ENCODE measurements at regions not wholly inside any gene's neighbourhood (a gene's known extent, or its start where the extent isn't known, plus 50 kb on each side); places are given as distances from the start of the nearest gene placed in this dataset.

DNA sequence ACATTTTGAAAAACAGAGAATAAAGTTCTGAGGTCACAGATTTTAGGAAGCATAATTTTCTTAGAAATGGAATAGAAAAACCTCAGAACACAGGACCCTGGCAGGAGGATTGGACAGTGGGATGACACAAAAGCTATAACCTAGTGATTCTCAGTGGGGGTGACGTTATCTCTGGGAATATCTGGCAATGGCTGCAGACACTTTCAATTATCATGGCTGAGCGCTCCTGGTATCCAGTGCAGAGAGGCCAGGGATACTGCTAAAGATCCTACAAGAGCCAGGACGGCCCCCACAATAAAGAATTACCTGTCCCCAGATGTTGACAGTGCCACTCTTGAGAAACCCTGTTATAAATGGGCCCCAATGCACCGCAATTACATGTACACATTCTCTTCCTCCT is 117.2 kb upstream of the SPRED2 start:
- POLR2A ChIA-PET (ENCODE audit: unreplicated experiment), result no interaction called here
- dilution Hi-C loops (cut with HindIII; ENCODE audit: low sequenced_read_pairs, unreplicated experiment), result no loop called here
- Histone ChIP-seq H4K91ac (ENCODE audit: insufficient read depth, low read depth, low read length) (no peak overlapping the region), H4K20me1 (ENCODE audit: insufficient read depth, low read length) (no peaks in the 10 kb centered on the region), H3K4me3 (ENCODE audit: insufficient read depth, low read depth, low read length) (no peak overlapping the region), H2AK9ac (replicated peaks; ENCODE audit: low read depth, low read length, poor library complexity) (no peak overlapping the region), H3K18ac (ENCODE audit: low read depth, low read length) (no peak overlapping the region), H3K4ac (ENCODE audit: low read depth, low read length) (no peak overlapping the region), H3K9ac (ENCODE audit: low read depth, low read length) (no peak overlapping the region), H3K56ac (ENCODE audit: extremely low read depth, insufficient read depth, low read length) (no peak overlapping the region), H4K8ac (ENCODE audit: low read depth in 2 of 2, low read length in 2 of 2) (no peak overlapping the region), H3K36me3 (ENCODE audit: control insufficient read depth, insufficient read depth, low read length) (no peaks in the 10 kb centered on the region), H4K5ac (ENCODE audit: low read depth, low read length) (no peak overlapping the region), H3K27me3 (ENCODE audit: control insufficient read depth, insufficient read depth, low read length) (no peaks in the 10 kb centered on the region), H2BK20ac (ENCODE audit: low read depth, low read length) (no peak overlapping the region), H3K4me2 (ENCODE audit: low read depth, low read length) (no peak overlapping the region), H2AFZ (replicated peaks; ENCODE audit: low read length, poor library complexity) (no peak overlapping the region), H2AK5ac (ENCODE audit: low read depth, low read length) (no peak overlapping the region), H3K4me1 (ENCODE audit: control insufficient read depth, insufficient read depth, low read length) (peaks cover 6% of the 10 kb centered on the region), H2BK5ac (ENCODE audit: low read depth, low read length, poor library complexity, severe bottlenecking) (no peak overlapping the region), H3K27ac (ENCODE audit: insufficient read depth, low read length) (no peak overlapping the region), H3K79me1 (ENCODE audit: low read depth in 1 of 2, low read length in 2 of 2) (no peaks in the 10 kb centered on the region), H2BK15ac (ENCODE audit: low read depth, low read length) (no peak overlapping the region), H3K9me1 (ENCODE audit: insufficient read depth, low read length) (0 out of 2 replicates have a peak, but pooled peaks cover 6% of the 10 kb centered on the region), H2BK120ac (ENCODE audit: low read depth, low read length) (no peak overlapping the region), H3K9me3 (ENCODE audit: control insufficient read depth, insufficient read depth, low read length) (no peaks in the 10 kb centered on the region), H3K14ac (replicated peaks; ENCODE audit: low read depth, low read length) (no peak overlapping the region), H3K23ac (ENCODE audit: low read depth, low read length) (no peak overlapping the region)
- TF ChIP-seq POLR2A (IDR thresholded peaks at IDR 0.05; ENCODE audit: low read depth, low read length) (no peak), RAD21 (IDR thresholded peaks at IDR 0.05; ENCODE audit: low read length) (no peak), RCOR1 (IDR thresholded peaks at IDR 0.05; ENCODE audit: insufficient replicate concordance, low read length) (no peak)
- TF ChIP-seq, protein P1, sequence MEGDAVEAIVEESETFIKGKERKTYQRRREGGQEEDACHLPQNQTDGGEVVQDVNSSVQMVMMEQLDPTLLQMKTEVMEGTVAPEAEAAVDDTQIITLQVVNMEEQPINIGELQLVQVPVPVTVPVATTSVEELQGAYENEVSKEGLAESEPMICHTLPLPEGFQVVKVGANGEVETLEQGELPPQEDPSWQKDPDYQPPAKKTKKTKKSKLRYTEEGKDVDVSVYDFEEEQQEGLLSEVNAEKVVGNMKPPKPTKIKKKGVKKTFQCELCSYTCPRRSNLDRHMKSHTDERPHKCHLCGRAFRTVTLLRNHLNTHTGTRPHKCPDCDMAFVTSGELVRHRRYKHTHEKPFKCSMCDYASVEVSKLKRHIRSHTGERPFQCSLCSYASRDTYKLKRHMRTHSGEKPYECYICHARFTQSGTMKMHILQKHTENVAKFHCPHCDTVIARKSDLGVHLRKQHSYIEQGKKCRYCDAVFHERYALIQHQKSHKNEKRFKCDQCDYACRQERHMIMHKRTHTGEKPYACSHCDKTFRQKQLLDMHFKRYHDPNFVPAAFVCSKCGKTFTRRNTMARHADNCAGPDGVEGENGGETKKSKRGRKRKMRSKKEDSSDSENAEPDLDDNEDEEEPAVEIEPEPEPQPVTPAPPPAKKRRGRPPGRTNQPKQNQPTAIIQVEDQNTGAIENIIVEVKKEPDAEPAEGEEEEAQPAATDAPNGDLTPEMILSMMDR (conservative IDR thresholded peaks at IDR 0.05; ENCODE audit: low read depth, low read length), result no peak
- intact Hi-C loops (cut with micrococcal nuclease), result no loop called here
- ATAC-seq (ENCODE audit: low read depth), result no peak
- CTCF ChIA-PET, result interaction anchor here (1.5 kb wide), 1 partner anchor 285 kb away, joined by 5 read pairs; no protein-coding TSS in a partner anchor
- in situ Hi-C loops (cut with MboI; ENCODE audit: low sequenced_read_pairs), result loop anchor here (5.0 to 25.0 kb wide), 2 partner anchors 282 to 487 kb away; partner anchors contain the start of gene CEP68
- BruUV-seq (replicated peaks), result no TSS peak
- no peak for DNase-seq
- no CpG with 5 or more reads among the region's 4 CpGs for WGBS, 2 experiments (ENCODE audit: extremely low coverage in 2 of 2, insufficient read length in 1 of 2)

Measured in IMR-90 (cell line).